ENCODE measurements at regions not wholly inside any gene's neighbourhood (a gene's known extent, or its start where the extent isn't known, plus 50 kb on each side); places are given as distances from the start of the nearest gene placed in this dataset.

GRCh38 chr9:19551124-19551929, 142.5 kb downstream of the ACER2 start:
- TF ChIP-seq, protein P1, sequence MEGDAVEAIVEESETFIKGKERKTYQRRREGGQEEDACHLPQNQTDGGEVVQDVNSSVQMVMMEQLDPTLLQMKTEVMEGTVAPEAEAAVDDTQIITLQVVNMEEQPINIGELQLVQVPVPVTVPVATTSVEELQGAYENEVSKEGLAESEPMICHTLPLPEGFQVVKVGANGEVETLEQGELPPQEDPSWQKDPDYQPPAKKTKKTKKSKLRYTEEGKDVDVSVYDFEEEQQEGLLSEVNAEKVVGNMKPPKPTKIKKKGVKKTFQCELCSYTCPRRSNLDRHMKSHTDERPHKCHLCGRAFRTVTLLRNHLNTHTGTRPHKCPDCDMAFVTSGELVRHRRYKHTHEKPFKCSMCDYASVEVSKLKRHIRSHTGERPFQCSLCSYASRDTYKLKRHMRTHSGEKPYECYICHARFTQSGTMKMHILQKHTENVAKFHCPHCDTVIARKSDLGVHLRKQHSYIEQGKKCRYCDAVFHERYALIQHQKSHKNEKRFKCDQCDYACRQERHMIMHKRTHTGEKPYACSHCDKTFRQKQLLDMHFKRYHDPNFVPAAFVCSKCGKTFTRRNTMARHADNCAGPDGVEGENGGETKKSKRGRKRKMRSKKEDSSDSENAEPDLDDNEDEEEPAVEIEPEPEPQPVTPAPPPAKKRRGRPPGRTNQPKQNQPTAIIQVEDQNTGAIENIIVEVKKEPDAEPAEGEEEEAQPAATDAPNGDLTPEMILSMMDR (IDR thresholded peaks at IDR 0.05; ENCODE audit: insufficient read depth, low read length, poor library complexity, severe bottlenecking) = no peak
- no peak overlapping the region for H3K4me3 ChIP-seq (ENCODE audit: low read depth, low read length)
- no peaks in the 10 kb centered on the region for H3K36me3 ChIP-seq (ENCODE audit: control insufficient read depth, insufficient read depth, low read length)

GRCh38 chr9:19550009-19550408, 141.2 kb downstream of the ACER2 start:
- no peaks in the 10 kb centered on the region for H3K27me3 ChIP-seq (ENCODE audit: control insufficient read depth, insufficient read depth, low read length)
- TF ChIP-seq, protein P1 (IDR thresholded peaks at IDR 0.05; ENCODE audit: insufficient read depth, low read length, poor library complexity, severe bottlenecking) = no peak
- H3K4me3 ChIP-seq (ENCODE audit: low read depth, low read length) = no peak overlapping the region
- H3K36me3 ChIP-seq (ENCODE audit: control insufficient read depth, insufficient read depth, low read length) = no peaks in the 10 kb centered on the region
- DNase-seq (ENCODE audit: low read depth) = no peak

More at GRCh38 chr9:19551124-19551929, 142.5 kb downstream of the ACER2 start:
- H3K27me3 ChIP-seq (ENCODE audit: control insufficient read depth, insufficient read depth, low read length) = no peaks in the 10 kb centered on the region
- no peak for DNase-seq (ENCODE audit: low read depth)

DNA sequence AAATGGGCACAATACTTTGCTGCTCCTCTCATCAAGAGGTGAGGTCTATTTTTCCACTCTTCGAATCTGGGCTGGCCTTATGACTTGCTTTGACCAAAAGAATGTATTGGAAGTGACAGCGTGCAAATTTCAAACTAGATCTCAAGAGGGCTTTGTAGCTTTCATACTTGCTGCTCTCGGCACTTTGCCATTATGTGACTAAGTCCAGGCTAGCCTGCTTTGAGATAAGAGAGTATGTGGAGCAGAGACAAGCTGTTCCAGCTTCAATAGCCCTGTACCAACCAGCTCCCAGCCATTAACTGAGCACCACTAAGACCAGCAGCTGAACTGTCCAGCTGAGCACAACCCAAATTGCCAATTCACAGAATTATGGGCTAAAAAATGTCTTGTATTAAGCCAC, 124.6 kb downstream of the ACER2 start:
- DNase-seq (ENCODE audit: low read depth) = no peak
- Histone ChIP-seq H3K27me3 (ENCODE audit: control insufficient read depth, insufficient read depth, low read length) (no peaks in the 10 kb centered on the region), H3K4me3 (ENCODE audit: low read depth, low read length) (no peak overlapping the region), H3K36me3 (ENCODE audit: control insufficient read depth, insufficient read depth, low read length) (no peaks in the 10 kb centered on the region)
- TF ChIP-seq, protein P1 (IDR thresholded peaks at IDR 0.05; ENCODE audit: insufficient read depth, low read length, poor library complexity, severe bottlenecking) = no peak

- DNase-seq (ENCODE audit: low read depth) = no peak
- Histone ChIP-seq H3K4me3 (ENCODE audit: low read depth, low read length) (no peak overlapping the region), H3K27me3 (ENCODE audit: control insufficient read depth, insufficient read depth, low read length) (no peaks in the 10 kb centered on the region), H3K36me3 (ENCODE audit: control insufficient read depth, insufficient read depth, low read length) (no peaks in the 10 kb centered on the region)
- TF ChIP-seq, protein P1 (IDR thresholded peaks at IDR 0.05; ENCODE audit: insufficient read depth, low read length, poor library complexity, severe bottlenecking) = no peak
These were observed 118.9 kb downstream of the ACER2 start for GRCh38 chr9:19527663-19528062.

GRCh38 chr9:19522558-19522957, 113.7 kb downstream of the ACER2 start:
- DNase-seq (ENCODE audit: low read depth) = no peak
- Histone ChIP-seq H3K36me3 (ENCODE audit: control insufficient read depth, insufficient read depth, low read length) (no peaks in the 10 kb centered on the region), H3K27me3 (ENCODE audit: control insufficient read depth, insufficient read depth, low read length) (no peaks in the 10 kb centered on the region), H3K4me3 (ENCODE audit: low read depth, low read length) (no peak overlapping the region)
- TF ChIP-seq, protein P1 (IDR thresholded peaks at IDR 0.05; ENCODE audit: insufficient read depth, low read length, poor library complexity, severe bottlenecking) = no peak

GRCh38 chr9:19521205-19521604, 112.4 kb downstream of the ACER2 start:
- no peak for DNase-seq (ENCODE audit: low read depth)
- no peak overlapping the region for H3K4me3 ChIP-seq (ENCODE audit: low read depth, low read length)
- no peaks in the 10 kb centered on the region for H3K27me3 ChIP-seq (ENCODE audit: control insufficient read depth, insufficient read depth, low read length)
- H3K36me3 ChIP-seq (ENCODE audit: control insufficient read depth, insufficient read depth, low read length) = no peaks in the 10 kb centered on the region
- TF ChIP-seq, protein P1 (IDR thresholded peaks at IDR 0.05; ENCODE audit: insufficient read depth, low read length, poor library complexity, severe bottlenecking) = no peak
